NCI-H526 (cell line): ENCODE measurements at regions not wholly inside any gene's neighbourhood (a gene's known extent, or its start where the extent isn't known, plus 50 kb on each side); places are given as distances from the start of the nearest gene placed in this dataset.
"Not testable (repeated sequence)": the region's sequence is repeated elsewhere in the genome, so short reads cannot be mapped to it uniquely, and the experiment has no call there.

ENCODE experiments used
- DNase-seq, 2 experiments: peaks; one replicate each; lab custom pipeline; 2025; lab: John Stamatoyannopoulos, UW

DNA sequence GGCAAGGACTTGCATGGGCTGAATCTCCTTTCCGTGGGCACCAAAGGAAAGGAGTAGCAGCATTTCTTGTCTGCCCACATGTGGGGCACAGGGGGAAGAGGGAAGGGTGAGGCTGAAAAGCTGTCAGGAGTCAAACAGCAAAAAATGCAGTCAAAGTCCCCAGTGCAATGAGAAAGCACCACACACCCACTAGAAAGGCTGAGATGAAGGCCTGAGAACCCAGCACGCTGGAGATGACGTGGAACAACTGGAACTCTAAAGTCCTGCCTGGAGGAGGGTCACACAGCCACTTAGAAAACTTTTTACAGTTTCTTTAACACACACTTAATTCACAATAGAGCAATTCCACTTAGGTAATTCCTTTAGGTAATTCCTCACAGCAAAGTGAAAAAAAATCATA, 94.6 kb upstream of the IGFBPL1 start:
- DNase-seq, result no peak

DNA sequence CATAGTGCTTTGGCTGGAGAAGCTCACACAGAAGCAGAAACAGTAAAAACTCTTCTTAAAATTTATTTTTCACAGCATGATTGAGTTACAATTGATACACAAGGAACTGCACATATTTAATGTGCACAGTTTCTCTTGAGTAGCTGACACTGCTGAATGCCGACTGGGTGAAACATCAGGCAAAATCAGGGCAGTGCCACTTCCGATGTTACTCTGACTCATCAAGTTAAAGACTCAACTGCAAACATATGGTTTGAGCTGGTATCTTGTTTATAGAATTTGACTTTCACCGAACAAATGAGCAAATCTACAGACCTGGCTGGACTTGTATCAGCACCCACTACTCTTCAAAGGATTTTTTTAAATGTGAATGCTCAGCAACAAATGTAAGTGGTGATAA, 92.0 kb upstream of the IGFBPL1 start:
- not testable (repeated sequence) for DNase-seq

DNA sequence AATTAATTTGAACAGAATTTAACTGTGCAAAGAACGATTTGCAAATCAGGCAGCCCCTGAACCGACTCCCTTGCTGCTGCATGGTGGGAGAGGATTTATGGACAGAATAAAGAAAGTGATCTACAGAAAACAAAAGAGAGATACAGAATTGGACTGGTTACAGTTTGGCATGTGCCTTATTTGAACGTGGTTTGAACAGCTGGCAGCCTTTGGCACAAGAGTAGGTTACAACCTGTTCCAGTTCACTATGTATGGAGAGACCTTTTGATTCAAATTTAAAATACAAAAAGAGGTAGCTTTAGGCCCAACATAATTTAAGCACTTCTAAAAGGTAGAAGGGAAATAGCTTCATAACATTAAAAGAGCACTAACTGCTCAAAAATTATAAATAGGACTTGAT, 90.8 kb upstream of the IGFBPL1 start:
- DNase-seq, result peak; percentile 45 to 58

DNA sequence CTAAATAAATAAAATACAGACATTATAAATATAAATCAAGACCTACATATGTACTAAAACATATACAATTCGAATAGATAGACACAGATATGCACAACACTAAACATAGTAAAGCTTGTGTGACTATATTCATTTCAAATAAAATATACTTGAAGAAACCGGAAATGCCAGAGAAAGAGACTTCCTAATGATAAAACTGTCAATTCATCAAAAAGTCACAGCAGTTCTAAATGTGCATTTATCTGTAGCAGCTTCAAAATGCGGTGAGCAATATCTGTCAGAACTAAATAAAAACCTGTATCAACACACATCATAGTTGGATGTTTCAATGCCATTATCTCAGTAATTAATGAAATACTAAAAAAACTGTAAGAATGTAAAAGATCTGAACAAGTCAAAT, 86.1 kb upstream of the IGFBPL1 start:
- not testable (repeated sequence) for DNase-seq

DNA sequence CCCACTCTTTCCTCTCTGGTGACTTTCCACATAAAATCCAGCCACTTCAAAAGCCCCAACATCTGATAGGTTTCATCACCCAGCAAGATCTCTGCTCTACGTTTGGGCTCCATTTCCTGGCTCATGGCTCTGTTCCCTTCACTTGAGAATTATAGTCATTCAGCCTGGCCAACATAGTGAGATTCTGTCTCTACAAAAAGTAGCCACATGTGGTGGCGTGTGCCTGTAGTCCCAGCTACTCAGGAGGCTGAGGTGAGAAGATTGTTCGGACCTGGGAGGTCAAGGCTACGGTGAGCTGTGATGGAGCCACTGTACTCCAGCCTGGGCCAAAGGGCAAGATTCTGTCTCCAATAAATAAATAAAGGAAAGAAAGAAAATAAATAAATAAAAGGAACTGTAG, 83.3 kb upstream of the IGFBPL1 start:
- DNase-seq, result no peak

DNA sequence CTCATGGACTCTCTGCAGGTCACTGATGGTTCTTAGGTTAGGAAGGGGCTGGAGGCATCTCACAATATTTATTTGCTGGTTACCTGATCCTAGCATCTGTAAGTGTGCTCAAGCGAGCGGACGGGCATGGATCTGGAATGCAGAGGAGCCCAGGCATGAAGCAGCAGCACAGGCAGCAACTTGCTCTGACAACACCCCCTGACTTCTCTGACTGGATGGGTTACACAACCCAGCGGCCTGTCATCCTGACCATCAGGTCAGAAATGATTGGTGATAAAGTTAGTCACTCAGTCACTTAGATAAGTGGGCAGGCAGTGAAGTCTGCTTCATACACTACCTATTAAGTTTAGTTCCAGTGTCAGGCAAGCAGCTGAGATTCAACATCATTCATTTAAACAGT, 75.9 kb upstream of the IGFBPL1 start:
- DNase-seq, result not testable (repeated sequence)

DNA sequence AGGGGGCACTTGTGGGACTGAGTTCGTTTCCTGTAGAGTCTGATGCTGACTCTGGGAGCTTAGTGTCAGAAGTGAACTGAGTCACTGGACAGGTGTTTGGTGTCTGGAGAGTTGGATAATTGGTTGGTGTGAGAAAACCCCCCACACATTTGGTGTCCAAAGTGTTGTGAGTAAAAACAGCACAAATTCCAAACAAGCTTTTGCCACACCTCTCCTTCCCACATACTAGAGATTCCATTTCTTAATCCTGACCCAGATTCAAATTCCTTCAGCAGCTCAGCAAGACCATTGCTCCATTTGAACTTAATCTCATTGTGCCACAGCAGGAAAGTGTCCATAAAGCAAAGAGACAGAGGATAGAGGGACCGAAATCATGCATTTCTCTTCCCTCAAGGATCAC, 74.3 kb upstream of the IGFBPL1 start:
- DNase-seq, result not testable (repeated sequence)

DNA sequence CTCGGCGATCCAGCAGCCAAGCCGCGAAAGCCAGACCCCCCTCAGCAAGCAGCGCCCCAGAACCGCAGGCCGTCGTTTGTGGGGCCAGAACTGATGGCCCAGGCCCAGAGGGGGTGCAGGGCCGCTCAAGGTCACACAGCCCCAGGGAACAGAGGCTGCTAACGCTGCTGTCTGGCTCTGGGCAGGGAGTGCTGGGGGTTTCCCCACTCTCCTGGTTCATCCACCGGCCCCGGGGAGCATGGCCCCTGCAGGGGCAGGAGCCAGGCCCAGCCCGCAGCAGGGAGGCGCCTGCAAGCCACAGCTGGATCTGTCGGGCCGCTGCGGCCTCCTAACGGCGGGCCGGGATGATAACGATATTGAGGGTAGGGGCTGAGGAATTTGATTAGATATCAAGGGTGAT, 64.8 kb upstream of the IGFBPL1 start:
- no peak for DNase-seq

DNA sequence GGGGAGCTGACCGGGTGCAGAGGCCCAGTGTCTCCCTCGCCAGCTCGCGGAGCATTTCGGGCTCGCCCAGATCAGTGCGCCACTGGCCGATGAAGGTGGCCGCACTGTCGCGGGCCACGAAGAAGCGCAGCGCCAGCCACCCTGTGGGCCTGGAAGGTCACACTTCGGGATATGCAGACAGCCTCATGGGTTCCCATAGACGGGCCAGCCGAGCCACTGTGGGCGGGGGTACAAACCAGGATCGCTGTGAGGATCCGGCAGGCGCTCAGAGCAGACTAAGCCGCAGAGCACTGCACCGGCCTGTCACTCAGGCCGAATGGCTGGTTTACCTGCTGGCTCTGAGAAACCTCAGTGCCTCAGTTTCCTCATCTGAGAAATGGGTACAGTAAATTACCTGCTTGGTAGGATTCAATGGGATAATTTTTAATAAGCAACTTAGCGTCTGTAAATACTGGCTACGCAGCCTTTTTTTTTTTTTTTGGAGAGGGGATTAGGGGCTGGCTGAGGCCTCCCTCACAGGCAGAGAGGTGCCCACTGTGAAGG, 64.0 kb upstream of the IGFBPL1 start:
- no peak for DNase-seq

DNA sequence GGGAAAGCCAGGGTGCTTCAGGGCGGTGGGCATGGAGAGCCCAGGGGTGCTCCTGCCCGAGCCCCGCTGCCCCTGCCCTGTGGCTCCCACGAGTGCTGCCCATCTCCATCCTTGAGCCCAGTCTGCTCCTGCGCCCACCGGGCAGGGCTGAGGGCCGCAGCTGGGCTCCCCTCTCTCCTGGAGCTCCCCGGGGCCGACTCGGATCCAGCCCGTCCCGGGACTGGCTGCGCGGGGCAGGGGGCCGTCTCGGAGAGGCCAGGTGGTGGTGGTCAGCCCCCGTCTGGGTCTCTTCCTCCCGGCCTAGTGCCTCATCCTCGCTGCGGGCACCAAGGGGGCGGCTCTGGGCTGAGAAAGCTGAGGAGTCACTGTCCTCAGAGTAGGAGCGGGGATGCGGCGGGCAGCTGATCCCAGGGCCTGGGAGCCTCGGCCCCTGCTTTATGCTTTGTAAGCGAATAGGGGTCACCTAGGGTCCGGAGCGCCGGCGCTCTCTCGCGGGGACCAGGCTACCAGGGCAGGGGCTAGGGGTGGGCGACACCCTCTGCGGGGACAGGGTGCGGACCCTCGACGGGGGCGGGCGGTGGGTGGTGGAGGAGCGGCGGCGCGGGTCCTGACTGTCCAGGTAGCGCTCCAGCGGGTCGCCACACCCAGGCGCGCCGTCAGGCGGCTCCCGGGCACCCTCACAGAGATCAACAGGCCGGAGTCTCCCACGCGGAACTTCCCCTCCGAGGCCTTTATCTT, 63.3 kb upstream of the IGFBPL1 start:
- DNase-seq, result not testable (repeated sequence)

DNA sequence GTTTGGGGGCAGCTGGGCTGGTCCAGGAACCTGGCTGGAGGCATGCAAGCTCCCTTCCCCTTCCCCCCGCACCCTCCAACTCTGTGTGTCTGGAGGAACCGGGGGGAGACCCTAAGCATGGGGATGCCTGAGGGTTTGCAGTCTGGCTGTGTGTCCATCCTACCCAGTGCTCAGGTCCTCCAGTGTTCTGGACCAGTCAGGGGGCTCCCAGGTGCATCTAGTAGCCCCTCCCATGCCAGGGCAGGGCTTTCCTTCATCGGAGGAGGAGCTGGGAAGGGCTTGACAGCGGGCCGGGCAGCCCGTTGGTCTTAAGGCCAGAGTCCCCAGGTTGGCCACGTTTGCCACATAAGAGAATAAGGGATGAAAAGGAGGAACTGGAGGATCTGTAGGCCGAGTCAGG, 62.6 kb upstream of the IGFBPL1 start:
- DNase-seq, result no peak

DNA sequence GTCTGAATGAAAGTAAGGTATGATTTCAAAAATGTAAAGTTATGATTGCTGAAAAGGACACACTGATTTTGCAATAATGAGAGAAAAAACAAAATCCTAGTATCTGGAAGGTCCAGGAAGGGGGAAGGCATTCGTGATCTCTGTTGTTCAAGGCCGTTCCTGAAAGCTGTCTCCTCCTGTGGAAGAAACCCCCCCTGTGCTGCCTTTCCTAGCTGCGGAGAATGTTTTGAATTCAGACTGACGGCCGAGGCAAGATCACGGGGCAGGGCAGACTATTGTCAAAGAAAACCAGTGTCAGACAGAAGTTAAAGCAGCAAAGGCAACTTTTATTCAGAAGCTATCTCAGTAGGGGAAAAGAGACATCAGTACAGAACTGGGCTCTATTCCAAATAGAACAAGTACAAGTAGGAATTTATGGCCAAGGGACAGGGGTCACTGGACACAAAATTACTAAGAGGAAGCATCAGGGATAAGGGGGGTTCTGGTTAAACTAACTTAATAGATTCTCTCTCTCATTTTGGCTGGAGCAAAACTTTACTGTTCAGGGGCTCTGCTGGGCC, 61.9 kb upstream of the IGFBPL1 start:
- no peak for DNase-seq

DNA sequence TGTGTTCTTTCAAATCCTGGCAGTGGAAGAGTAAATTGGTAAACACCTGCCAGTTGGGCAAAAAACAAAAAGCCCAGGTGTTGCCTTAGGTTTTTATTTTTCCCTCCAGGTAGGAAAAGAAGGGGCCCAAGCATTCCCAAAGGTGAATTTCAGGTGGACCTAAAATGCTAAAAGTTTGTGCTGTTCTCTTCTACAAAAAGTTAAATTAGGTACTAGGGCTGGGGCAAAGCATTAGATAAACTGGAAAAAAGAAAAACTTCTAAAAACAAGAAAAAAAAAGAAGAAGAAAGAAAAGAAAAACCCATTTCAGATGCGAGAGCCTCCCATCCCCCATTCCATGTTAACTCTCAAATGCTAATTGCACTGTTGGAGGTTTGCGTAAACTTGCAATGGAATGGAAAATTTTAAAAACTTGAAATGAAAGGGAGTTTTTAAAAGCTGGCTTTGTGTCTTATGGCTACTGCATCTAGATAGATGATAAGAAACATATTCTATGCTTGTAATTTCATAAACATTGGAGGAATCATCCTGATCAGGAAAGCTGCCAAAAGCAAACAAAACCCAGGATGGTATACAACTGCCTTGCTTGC, 59.9 kb upstream of the IGFBPL1 start:
- not testable (repeated sequence) for DNase-seq

DNA sequence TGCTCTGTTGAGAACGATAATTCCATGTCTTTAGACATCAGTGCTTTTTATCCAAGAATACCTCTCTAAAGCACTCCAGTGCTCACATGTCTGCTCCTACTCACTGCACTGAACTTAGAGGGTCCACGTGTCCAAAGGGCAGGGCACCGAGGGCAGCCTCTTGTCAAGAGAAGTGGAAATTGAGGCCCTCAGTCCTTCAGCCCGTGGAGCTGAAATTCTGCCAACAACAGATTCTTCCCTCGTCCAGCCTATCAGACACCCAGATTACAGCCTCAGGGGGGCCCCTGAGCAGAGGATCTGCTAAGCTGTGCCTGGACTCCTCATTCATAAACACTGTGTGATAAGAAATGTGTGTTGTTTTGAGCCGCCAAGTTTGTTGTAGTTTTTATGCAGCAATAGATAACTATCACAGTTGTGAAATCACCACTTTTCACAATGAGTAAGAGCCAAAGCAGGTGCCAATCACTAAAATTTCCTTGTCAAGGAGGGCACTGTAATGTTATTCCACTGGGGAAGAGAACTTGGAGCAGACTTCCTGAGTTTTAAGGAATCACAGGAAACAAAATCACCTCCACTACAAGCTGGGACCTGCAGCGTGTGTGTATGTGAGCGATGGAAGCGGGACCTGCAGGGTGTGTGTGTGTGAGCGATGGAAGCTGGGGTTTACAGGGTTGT, 58.8 kb upstream of the IGFBPL1 start:
- DNase-seq, result no peak

DNA sequence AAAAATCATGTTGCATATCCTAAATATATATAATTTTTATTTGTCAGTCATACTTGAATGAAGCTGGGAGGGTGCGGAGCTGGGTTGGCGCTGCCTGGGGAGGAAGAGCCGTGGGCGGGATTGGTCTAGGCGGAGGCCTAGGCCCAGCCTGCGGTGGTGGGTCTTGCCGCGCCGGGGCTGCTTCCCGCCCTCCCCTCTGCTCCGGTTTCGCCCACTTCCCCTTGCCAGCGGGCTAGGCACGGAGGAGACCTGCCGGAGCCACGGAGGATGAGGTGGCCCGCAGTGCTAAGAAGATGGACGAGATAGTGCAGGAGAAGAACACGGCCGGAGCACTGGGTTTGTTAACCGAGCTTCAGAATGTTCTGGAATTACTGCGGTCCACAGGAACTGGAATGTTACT, 54.0 kb upstream of the IGFBPL1 start:
- DNase-seq, result no peak

DNA sequence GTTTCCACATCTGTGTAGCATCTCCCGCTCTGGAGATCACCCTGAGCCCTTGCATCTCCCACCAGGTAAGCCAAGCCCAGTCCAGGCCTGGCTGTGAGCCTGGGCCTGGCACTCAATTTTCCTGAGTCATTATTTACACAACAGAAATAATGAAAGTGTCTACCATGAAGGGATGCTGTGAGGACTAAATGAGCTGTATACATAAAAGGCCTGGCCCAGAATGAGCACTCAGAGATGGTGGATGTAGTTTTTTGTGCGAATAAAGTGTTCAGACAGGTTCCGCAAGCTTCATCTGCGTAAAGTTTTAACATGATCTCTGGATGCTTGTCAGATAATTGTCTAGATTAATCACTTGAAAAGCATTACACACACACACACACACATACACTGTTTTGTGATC, 50.2 kb upstream of the IGFBPL1 start:
- DNase-seq, result peak in 1 of 2 experiments; percentile 19
